Lower leg skin (tissue), 4 donors: ENCODE measurements at regions not wholly inside any gene's neighbourhood (a gene's known extent, or its start where the extent isn't known, plus 50 kb on each side); places are given as distances from the start of the nearest gene placed in this dataset.
"Not testable (repeated sequence)": the region's sequence is repeated elsewhere in the genome, so short reads cannot be mapped to it uniquely, and the experiment has no call there.

Source experiments
- DNase-seq, 2 donors: peaks; one replicate each; pipeline ENCODE4 v3.0.0-alpha.2; 2019; ENCODE audit warnings: low spot score in 2 of 2
- H3K4me3 ChIP-seq: fragments of 200-600 bp; sonication (generic); 2 replicates; pipeline ENCODE4 v1.5.1; 2017; ENCODE audit warnings: mild to moderate bottlenecking, low read depth; ENCODE audit not compliant: poor library complexity, severe bottlenecking
- POLR2A ChIP-seq, 2 donors: fragments of 450-650 bp; IDR thresholded peaks; one replicate each; pipeline ENCODE4 v1.6.1; 2016 to 2017; ENCODE audit warnings: antibody characterized with exemption in 2 of 2, mild to moderate bottlenecking in 1 of 2, moderate library complexity in 1 of 2
- WGBS, 2 donors: methylation state at CpG; one replicate each; pipeline ENCODE4 v1.1.5; 2018; 5-methylcytosine and 5-hydroxymethylcytosine counted together
- intact Hi-C: fragments of 100-400 bp; cut with DNase I; formaldehyde crosslinking; loops from one replicate; pipeline ENCODE4 v1.15.0; 2023; ENCODE audit warnings: low total_unique reads
- TF ChIP-seq, protein P1 (sequence below), 3 donors: fragments of 450-650 bp; IDR thresholded peaks; one replicate each; pipeline ENCODE4 v1.5.1; 2016; ENCODE audit warnings: antibody characterized with exemption in 3 of 3, mild to moderate bottlenecking in 3 of 3, moderate library complexity in 2 of 3

- WGBS, 2 donors: 86 to 93% methylated on average over 6 of the region's 6 CpGs
- intact Hi-C loops: not testable (repeated sequence)
Observed at GRCh38 chrX:128000033-128000432, 52.2 kb downstream of the ACTRT1 start.

GRCh38 chrX:127963696-127964095 is 88.5 kb downstream of the ACTRT1 start:
- no peak for TF ChIP-seq POLR2A (IDR thresholded peaks at IDR 0.05)
- TF ChIP-seq, protein P1, sequence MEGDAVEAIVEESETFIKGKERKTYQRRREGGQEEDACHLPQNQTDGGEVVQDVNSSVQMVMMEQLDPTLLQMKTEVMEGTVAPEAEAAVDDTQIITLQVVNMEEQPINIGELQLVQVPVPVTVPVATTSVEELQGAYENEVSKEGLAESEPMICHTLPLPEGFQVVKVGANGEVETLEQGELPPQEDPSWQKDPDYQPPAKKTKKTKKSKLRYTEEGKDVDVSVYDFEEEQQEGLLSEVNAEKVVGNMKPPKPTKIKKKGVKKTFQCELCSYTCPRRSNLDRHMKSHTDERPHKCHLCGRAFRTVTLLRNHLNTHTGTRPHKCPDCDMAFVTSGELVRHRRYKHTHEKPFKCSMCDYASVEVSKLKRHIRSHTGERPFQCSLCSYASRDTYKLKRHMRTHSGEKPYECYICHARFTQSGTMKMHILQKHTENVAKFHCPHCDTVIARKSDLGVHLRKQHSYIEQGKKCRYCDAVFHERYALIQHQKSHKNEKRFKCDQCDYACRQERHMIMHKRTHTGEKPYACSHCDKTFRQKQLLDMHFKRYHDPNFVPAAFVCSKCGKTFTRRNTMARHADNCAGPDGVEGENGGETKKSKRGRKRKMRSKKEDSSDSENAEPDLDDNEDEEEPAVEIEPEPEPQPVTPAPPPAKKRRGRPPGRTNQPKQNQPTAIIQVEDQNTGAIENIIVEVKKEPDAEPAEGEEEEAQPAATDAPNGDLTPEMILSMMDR (IDR thresholded peaks at IDR 0.05): no peak
- intact Hi-C loops: no loop called here
- no peak for DNase-seq
- WGBS, 2 donors: 96 to 100% methylated on average over 1 of the region's 1 CpG
- H3K4me3 ChIP-seq: no peak overlapping the region

More at GRCh38 chrX:128000033-128000432, 52.2 kb downstream of the ACTRT1 start:
- DNase-seq, H3K4me3 ChIP-seq: not testable (repeated sequence)

DNA sequence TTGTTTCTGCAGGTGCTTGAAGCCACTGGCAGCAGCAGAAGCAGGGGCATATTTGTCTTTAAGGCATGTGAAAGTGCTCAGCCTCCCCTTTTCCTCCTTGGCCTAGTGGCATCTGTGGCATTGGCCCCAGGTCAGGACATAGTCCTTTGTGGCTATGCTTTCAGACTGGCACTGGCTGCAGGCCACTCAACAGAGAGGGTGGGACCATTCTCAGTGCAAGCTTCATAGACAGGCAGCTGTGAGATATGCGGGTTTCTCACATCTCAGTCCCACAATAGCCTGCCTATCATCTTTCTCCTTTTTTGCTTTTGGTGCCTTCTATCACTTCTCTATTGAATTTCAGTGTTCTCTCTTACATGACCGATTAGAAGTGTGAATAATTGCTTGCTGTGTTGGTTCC is 104.8 kb downstream of the ACTRT1 start:
- no peak for DNase-seq
- H3K4me3 ChIP-seq: no peak overlapping the region
- TF ChIP-seq POLR2A (IDR thresholded peaks at IDR 0.05): no peak
- TF ChIP-seq, protein P1 (IDR thresholded peaks at IDR 0.05): no peak
- intact Hi-C loops: no loop called here
- 81 to 89% methylated on average over 2 of the region's 2 CpGs for WGBS, 2 donors

DNA sequence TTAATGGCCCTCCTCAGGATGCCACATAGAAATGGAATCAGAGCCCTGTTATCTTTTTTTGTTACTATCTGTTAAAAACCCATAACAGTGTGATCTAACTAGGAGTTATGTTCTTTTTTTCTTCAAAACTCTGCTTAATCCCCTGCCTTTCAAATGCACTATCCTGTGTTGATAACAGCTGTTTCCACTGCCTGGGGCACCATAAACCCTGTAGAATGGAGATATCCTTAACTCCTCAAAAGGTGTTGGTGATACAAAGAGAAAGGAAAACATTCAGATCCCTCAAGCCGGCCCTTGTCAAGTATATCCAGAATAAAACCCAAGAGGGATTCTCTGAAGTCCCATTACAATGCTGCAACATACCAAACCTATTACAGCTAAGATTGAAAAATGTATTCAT is 108.6 kb downstream of the ACTRT1 start:
- WGBS, 2 donors: 10 to 24% methylated on average over 1 of the region's 1 CpG
- TF ChIP-seq, protein P1 (IDR thresholded peaks at IDR 0.05): no peak
- no peak for TF ChIP-seq POLR2A (IDR thresholded peaks at IDR 0.05)
- H3K4me3 ChIP-seq: no peak overlapping the region
- intact Hi-C loops: no loop called here
- no peak for DNase-seq

- DNase-seq: no peak
- TF ChIP-seq, protein P1 (IDR thresholded peaks at IDR 0.05): no peak
- no peak for TF ChIP-seq POLR2A (IDR thresholded peaks at IDR 0.05)
- H3K4me3 ChIP-seq: no peak overlapping the region
- 38 to 56% methylated on average over 6 of the region's 6 CpGs for WGBS, 2 donors
- intact Hi-C loops: no loop called here
Observed at GRCh38 chrX:127908384-127908783, 143.8 kb downstream of the ACTRT1 start.

GRCh38 chrX:127888767-127889166 is 163.4 kb downstream of the ACTRT1 start:
- DNase-seq: no peak
- TF ChIP-seq, protein P1 (IDR thresholded peaks at IDR 0.05): no peak
- no peak for TF ChIP-seq POLR2A (IDR thresholded peaks at IDR 0.05)
- intact Hi-C loops: no loop called here
- H3K4me3 ChIP-seq: no peak overlapping the region
- WGBS, 2 donors: 56 to 96% methylated on average over 2 of the region's 2 CpGs
